AG09319 (cell line): ENCODE measurements at regions not wholly inside any gene's neighbourhood (a gene's known extent, or its start where the extent isn't known, plus 50 kb on each side); places are given as distances from the start of the nearest gene placed in this dataset.

ENCODE experiments used
- DNase-seq: peaks from one replicate; pipeline ENCODE4 v3.0.0-alpha.2; 2010; ENCODE audit warnings: low read depth; ENCODE audit errors: extremely low read depth
- CTCF ChIP-seq: IDR thresholded peaks from 2 replicates; pipeline ENCODE4 v1.5.1; 2011; ENCODE audit warnings: low read depth, mild to moderate bottlenecking, inconsistent platforms, low read length, moderate library complexity

DNA sequence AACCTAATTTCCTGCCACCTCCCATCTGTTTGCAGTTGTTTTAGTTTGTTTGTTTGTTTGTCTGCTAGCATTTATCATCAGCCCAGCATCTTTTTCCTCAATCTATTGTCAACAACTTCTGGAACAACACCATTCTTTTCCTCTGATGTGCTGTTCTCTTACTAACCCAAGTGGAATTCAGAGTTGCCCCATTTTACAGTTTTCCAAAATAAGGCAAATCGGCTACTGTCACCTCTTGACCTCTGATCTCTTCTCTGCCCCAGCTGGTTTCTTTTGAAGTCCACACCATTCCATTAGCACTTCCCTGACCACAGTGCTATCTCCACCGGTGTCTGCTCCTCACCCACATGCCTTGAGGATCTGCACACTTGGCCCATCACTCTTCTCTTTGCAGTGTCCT, 102.4 kb downstream of the EFNB2 start:
- DNase-seq = no peak
- TF ChIP-seq CTCF = no peak

- no peak for TF ChIP-seq CTCF
- DNase-seq = no peak
These were observed 102.8 kb downstream of the EFNB2 start for GRCh38 chr13:106432636-106433035.

- no peak for DNase-seq
- no peak for TF ChIP-seq CTCF
These were observed 108.6 kb downstream of the EFNB2 start for GRCh38 chr13:106426909-106427308.

GRCh38 chr13:106425661-106426060, 109.8 kb downstream of the EFNB2 start:
- DNase-seq = no peak
- no peak for TF ChIP-seq CTCF

GRCh38 chr13:106424805-106425204, 110.7 kb downstream of the EFNB2 start:
- no peak for DNase-seq
- no peak for TF ChIP-seq CTCF

- no peak for TF ChIP-seq CTCF
- DNase-seq = no peak
These were observed 111.9 kb downstream of the EFNB2 start for GRCh38 chr13:106423530-106423929.

- TF ChIP-seq CTCF = no peak
- DNase-seq = peak; percentile 48
These were observed 116.9 kb downstream of the EFNB2 start for GRCh38 chr13:106418556-106418955.
